Bronchial epithelial cell (primary cell): ENCODE measurements at regions not wholly inside any gene's neighbourhood (a gene's known extent, or its start where the extent isn't known, plus 50 kb on each side); places are given as distances from the start of the nearest gene placed in this dataset.

Experiments used
- DNase-seq: peaks from one replicate; pipeline ENCODE4 v3.0.0-alpha.2; 2010; ENCODE audit warnings: low read depth
- FAIRE-seq: peaks from 2 replicates; lab custom pipeline; 2011; peaks lifted over from hg19 to GRCh38; lab: Jason Lieb, UNC
- H3K27me3 ChIP-seq: 2 replicates; pipeline ENCODE4 v1.5.1; 2011; ENCODE audit warnings: low read length; ENCODE audit not compliant: control insufficient read depth, insufficient read depth
- H3K36me3 ChIP-seq: 2 replicates; pipeline ENCODE4 v1.5.1; 2011; ENCODE audit warnings: low read length; ENCODE audit not compliant: control insufficient read depth, insufficient read depth
- H3K4me3 ChIP-seq: 2 replicates; pipeline ENCODE4 v1.5.1; 2011; ENCODE audit warnings: mild to moderate bottlenecking, low read depth, low read length, control low read depth
- CTCF ChIP-seq: IDR thresholded peaks from 2 replicates; pipeline ENCODE4 v1.5.1; 2011; ENCODE audit warnings: mild to moderate bottlenecking, moderate library complexity, low read length, control low read depth, inconsistent platforms; ENCODE audit not compliant: insufficient read depth, severe bottlenecking

GRCh38 chr21:41579692-41580091 lies 71.7 kb upstream of the TMPRSS2 start:
- H3K36me3 ChIP-seq = no peaks in the 10 kb centered on the region
- no peak overlapping the region for H3K4me3 ChIP-seq
- no peaks in the 10 kb centered on the region for H3K27me3 ChIP-seq
- no peak for DNase-seq
- TF ChIP-seq CTCF = no peak
- no peak for FAIRE-seq

GRCh38 chr21:41578716-41579115 lies 70.8 kb upstream of the TMPRSS2 start:
- DNase-seq (no peak), FAIRE-seq (no peak)
- Histone ChIP-seq H3K4me3 (no peak overlapping the region), H3K36me3 (no peaks in the 10 kb centered on the region), H3K27me3 (no peaks in the 10 kb centered on the region)
- no peak for TF ChIP-seq CTCF

GRCh38 chr21:41578083-41578482 lies 70.1 kb upstream of the TMPRSS2 start:
- Histone ChIP-seq H3K4me3 (no peak overlapping the region), H3K36me3 (no peaks in the 10 kb centered on the region), H3K27me3 (no peaks in the 10 kb centered on the region)
- TF ChIP-seq CTCF = no peak
- no peak for DNase-seq
- FAIRE-seq = no peak

- H3K36me3 ChIP-seq = no peaks in the 10 kb centered on the region
- no peak for DNase-seq
- no peak for TF ChIP-seq CTCF
- no peak overlapping the region for H3K4me3 ChIP-seq
- no peak for FAIRE-seq
- H3K27me3 ChIP-seq = no peaks in the 10 kb centered on the region
These were observed 68.2 kb upstream of the TMPRSS2 start for GRCh38 chr21:41576013-41576615.

GRCh38 chr21:41573902-41574690 lies 66.1 kb upstream of the TMPRSS2 start:
- FAIRE-seq (no peak), DNase-seq (no peak)

More at GRCh38 chr21:41573902-41574690, 66.1 kb upstream of the TMPRSS2 start:
- TF ChIP-seq CTCF = no peak
- no peak overlapping the region for H3K4me3 ChIP-seq
- H3K36me3 ChIP-seq = no peaks in the 10 kb centered on the region
- H3K27me3 ChIP-seq = no peaks in the 10 kb centered on the region
